ENCODE measurements at regions not wholly inside any gene's neighbourhood (a gene's known extent, or its start where the extent isn't known, plus 50 kb on each side); places are given as distances from the start of the nearest gene placed in this dataset.

GRCh38 chr22:27482402-27482801 lies 319.2 kb downstream of the MN1 start:
- no peak overlapping the region for H3K4me3 ChIP-seq
- DNase-seq = no peak
- peaks cover 3% of the 10 kb centered on the region for H3K4me1 ChIP-seq (ENCODE audit: insufficient read depth)
- no peaks in the 10 kb centered on the region for H3K36me3 ChIP-seq
- H3K27ac ChIP-seq = no peak overlapping the region
- WGBS, 3 donors = 11 to 22% (median 15%) methylated on average over 11 of the region's 11 CpGs
- TF ChIP-seq POLR2A (IDR thresholded peaks at IDR 0.05) (no peak), CTCF (IDR thresholded peaks at IDR 0.05) (no peak), EP300 (IDR thresholded peaks at IDR 0.05) (no peak)
- H3K9me3 ChIP-seq = no peaks in the 10 kb centered on the region
- intact Hi-C loops (cut with DNase I) = no loop called here
- H3K27me3 ChIP-seq = no peaks in the 10 kb centered on the region

GRCh38 chr22:27483095-27483785 lies 318.3 kb downstream of the MN1 start:
- Histone ChIP-seq H3K9me3 (no peaks in the 10 kb centered on the region), H3K27me3 (no peaks in the 10 kb centered on the region), H3K4me3 (no peak overlapping the region), H3K36me3 (no peaks in the 10 kb centered on the region), H3K4me1 (ENCODE audit: insufficient read depth) (peaks cover 3% of the 10 kb centered on the region), H3K27ac (no peak overlapping the region)
- no peak for DNase-seq
- 81 to 85% (median 81%) methylated on average over 12 of the region's 12 CpGs for WGBS, 3 donors
- no peak for TF ChIP-seq CTCF (IDR thresholded peaks at IDR 0.05)
- TF ChIP-seq EP300 (IDR thresholded peaks at IDR 0.05) = no peak
- TF ChIP-seq POLR2A (IDR thresholded peaks at IDR 0.05) = no peak
- intact Hi-C loops (cut with DNase I) = no loop called here

- Histone ChIP-seq H3K36me3 (no peaks in the 10 kb centered on the region), H3K9me3 (no peaks in the 10 kb centered on the region), H3K27me3 (no peaks in the 10 kb centered on the region), H3K27ac (no peak overlapping the region), H3K4me1 (ENCODE audit: insufficient read depth) (peaks cover 3% of the 10 kb centered on the region), H3K4me3 (no peak overlapping the region)
- WGBS, 3 donors = 74 to 90% (median 75%) methylated on average over 3 of the region's 3 CpGs
- no peak for DNase-seq
- no peak for TF ChIP-seq CTCF (IDR thresholded peaks at IDR 0.05)
- TF ChIP-seq POLR2A (IDR thresholded peaks at IDR 0.05) = no peak
- no peak for TF ChIP-seq EP300 (IDR thresholded peaks at IDR 0.05)
- intact Hi-C loops (cut with DNase I) = no loop called here
Observed at GRCh38 chr22:27485842-27486241, 315.7 kb downstream of the MN1 start.

GRCh38 chr22:27487600-27488452 lies 313.7 kb downstream of the MN1 start:
- WGBS, 3 donors = 22 to 30% (median 30%) methylated on average over 21 of the region's 21 CpGs

More at GRCh38 chr22:27487600-27488452, 313.7 kb downstream of the MN1 start:
- Histone ChIP-seq H3K36me3 (no peaks in the 10 kb centered on the region), H3K4me3 (no peak overlapping the region), H3K4me1 (ENCODE audit: insufficient read depth) (no peaks in the 10 kb centered on the region), H3K9me3 (no peaks in the 10 kb centered on the region), H3K27ac (no peak overlapping the region), H3K27me3 (no peaks in the 10 kb centered on the region)
- no peak for TF ChIP-seq POLR2A (IDR thresholded peaks at IDR 0.05)
- TF ChIP-seq CTCF (IDR thresholded peaks at IDR 0.05) = no peak
- no peak for TF ChIP-seq EP300 (IDR thresholded peaks at IDR 0.05)
- intact Hi-C loops (cut with DNase I) = no loop called here
- DNase-seq = no peak
